ENCODE measurements at regions not wholly inside any gene's neighbourhood (a gene's known extent, or its start where the extent isn't known, plus 50 kb on each side); places are given as distances from the start of the nearest gene placed in this dataset.

GRCh38 chr3:29077356-29077755 is 203.5 kb upstream of the RBMS3 start:
- Mint-ChIP-seq H3K27me3 (no peaks in the 10 kb centered on the region), H3K4me3 (no peak overlapping the region), H3K4me1 (ENCODE audit: low read depth) (no peaks in the 10 kb centered on the region), H3K27ac (no peak overlapping the region), H3K9me3 (peaks cover 13% of the 10 kb centered on the region), H3K36me3 (ENCODE audit: low read depth) (no peaks in the 10 kb centered on the region)
- intact Hi-C loops (cut with micrococcal nuclease) = no loop called here

DNA sequence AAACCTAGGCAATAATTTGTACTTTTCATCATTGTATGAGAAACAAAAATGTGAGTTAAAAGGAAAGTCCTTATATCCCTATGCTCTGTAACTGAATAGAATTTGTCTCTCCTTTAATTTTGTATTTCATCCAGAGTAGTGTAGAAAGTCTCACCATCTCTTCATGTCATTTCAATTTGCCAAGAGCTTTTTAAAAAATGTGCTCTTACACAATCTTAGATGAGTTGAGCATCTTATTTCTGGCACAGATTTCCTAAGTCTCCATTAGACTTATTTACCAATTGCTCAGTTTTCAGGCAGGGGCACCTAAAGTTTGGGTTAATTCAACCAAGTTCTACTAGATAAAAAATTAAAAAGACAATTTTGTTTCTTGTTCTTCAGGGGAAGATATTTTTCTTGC is 201.5 kb upstream of the RBMS3 start:
- Mint-ChIP-seq H3K4me1 (ENCODE audit: low read depth) (no peaks in the 10 kb centered on the region), H3K4me3 (no peak overlapping the region), H3K27ac (no peak overlapping the region), H3K36me3 (ENCODE audit: low read depth) (no peaks in the 10 kb centered on the region), H3K27me3 (no peaks in the 10 kb centered on the region), H3K9me3 (peaks cover 2% of the 10 kb centered on the region)
- intact Hi-C loops (cut with micrococcal nuclease) = no loop called here

- Mint-ChIP-seq H3K27ac (no peak overlapping the region), H3K36me3 (ENCODE audit: low read depth) (no peaks in the 10 kb centered on the region), H3K4me3 (no peak overlapping the region), H3K9me3 (peaks cover 10% of the 10 kb centered on the region), H3K4me1 (ENCODE audit: low read depth) (no peaks in the 10 kb centered on the region), H3K27me3 (no peaks in the 10 kb centered on the region)
- intact Hi-C loops (cut with micrococcal nuclease) = no loop called here
Measured at GRCh38 chr3:29080967-29081366, 199.9 kb upstream of the RBMS3 start.

DNA sequence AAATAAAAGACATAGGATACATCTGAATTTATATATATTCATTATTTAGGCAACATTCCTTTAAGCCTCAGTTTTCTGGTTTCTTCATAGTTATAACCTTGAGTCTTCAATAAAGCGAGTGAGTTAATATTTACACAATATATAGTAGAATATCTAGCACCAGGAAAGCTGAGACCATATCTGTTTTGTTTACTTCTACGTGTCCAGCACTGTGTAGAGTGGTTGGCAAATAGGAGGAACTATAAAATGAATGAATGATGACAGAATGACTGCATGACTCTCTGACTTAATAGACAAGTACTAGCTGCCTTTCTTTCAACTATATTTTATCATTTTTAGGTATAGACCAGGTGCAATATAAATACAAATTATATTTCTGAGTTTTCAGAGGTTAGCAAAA is 197.8 kb upstream of the RBMS3 start:
- intact Hi-C loops (cut with micrococcal nuclease) = no loop called here
- no peaks in the 10 kb centered on the region for H3K36me3 Mint-ChIP-seq (ENCODE audit: low read depth)
- H3K27me3 Mint-ChIP-seq = no peaks in the 10 kb centered on the region
- no peaks in the 10 kb centered on the region for H3K4me1 Mint-ChIP-seq (ENCODE audit: low read depth)
- H3K9me3 Mint-ChIP-seq = peaks cover 26% of the 10 kb centered on the region
- no peak overlapping the region for H3K4me3 Mint-ChIP-seq
- H3K27ac Mint-ChIP-seq = no peak overlapping the region

DNA sequence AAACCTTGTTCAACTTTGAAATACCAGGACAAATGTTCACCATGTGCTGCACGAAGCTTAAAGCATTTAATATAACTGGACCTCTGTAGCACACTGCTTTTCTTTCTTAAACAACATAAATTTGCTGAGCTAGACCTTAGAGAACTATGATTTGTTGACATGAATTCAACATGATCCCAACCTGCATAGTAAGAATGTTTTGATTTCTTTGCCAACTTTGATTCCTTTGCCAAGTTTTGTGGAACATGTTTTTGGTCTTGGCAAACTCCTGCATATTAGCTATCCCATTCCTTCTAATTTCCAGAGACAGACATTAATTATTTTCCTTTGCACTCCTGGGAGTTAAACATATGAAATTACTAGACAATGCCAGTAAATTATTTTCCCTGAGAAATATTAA is 197.2 kb upstream of the RBMS3 start:
- Mint-ChIP-seq H3K9me3 (peaks cover 27% of the 10 kb centered on the region), H3K27ac (no peak overlapping the region), H3K4me1 (ENCODE audit: low read depth) (no peaks in the 10 kb centered on the region), H3K27me3 (no peaks in the 10 kb centered on the region), H3K4me3 (no peak overlapping the region), H3K36me3 (ENCODE audit: low read depth) (no peaks in the 10 kb centered on the region)
- intact Hi-C loops (cut with micrococcal nuclease) = no loop called here

GRCh38 chr3:29088579-29088978 is 192.3 kb upstream of the RBMS3 start:
- H3K27ac Mint-ChIP-seq = no peak overlapping the region
- H3K36me3 Mint-ChIP-seq (ENCODE audit: low read depth) = no peaks in the 10 kb centered on the region
- intact Hi-C loops (cut with micrococcal nuclease) = no loop called here
- H3K9me3 Mint-ChIP-seq = peaks cover 47% of the 10 kb centered on the region
- H3K4me3 Mint-ChIP-seq = no peak overlapping the region
- no peaks in the 10 kb centered on the region for H3K4me1 Mint-ChIP-seq (ENCODE audit: low read depth)
- no peaks in the 10 kb centered on the region for H3K27me3 Mint-ChIP-seq

DNA sequence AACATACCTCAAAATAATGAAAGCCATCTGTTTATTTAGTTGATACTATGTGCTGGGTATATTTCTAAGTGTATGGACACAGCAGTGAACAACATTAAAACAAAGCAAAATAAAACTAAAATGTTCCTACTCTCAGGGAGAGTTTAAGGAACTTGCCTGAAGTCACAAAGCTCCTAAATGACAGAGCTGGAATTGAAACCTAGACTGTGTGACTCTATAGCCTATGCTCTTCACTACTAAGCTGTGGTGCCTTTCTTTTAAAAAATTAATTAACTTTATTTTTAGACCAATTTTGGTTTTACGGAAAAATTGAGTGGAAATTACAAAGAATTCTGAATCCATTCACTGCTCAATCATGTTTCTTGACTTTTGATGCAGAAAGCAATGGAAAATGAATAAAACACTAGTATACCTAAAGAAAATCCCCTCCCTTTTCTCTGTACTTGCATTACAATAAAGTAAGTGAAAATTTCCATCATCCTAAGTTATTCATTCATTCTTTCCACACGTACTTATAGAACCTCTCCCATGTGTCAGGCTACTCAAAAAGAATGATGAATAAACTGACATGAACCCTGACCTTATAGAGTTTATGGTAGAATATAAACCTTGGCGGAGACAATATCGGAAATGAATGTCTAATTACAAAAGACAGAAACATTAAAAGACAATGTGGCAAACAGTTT is 189.8 kb upstream of the RBMS3 start:
- Mint-ChIP-seq H3K27ac (no peak overlapping the region), H3K4me3 (no peak overlapping the region), H3K27me3 (no peaks in the 10 kb centered on the region), H3K36me3 (ENCODE audit: low read depth) (no peaks in the 10 kb centered on the region), H3K9me3 (peaks cover 40% of the 10 kb centered on the region), H3K4me1 (ENCODE audit: low read depth) (no peaks in the 10 kb centered on the region)
- intact Hi-C loops (cut with micrococcal nuclease) = no loop called here

DNA sequence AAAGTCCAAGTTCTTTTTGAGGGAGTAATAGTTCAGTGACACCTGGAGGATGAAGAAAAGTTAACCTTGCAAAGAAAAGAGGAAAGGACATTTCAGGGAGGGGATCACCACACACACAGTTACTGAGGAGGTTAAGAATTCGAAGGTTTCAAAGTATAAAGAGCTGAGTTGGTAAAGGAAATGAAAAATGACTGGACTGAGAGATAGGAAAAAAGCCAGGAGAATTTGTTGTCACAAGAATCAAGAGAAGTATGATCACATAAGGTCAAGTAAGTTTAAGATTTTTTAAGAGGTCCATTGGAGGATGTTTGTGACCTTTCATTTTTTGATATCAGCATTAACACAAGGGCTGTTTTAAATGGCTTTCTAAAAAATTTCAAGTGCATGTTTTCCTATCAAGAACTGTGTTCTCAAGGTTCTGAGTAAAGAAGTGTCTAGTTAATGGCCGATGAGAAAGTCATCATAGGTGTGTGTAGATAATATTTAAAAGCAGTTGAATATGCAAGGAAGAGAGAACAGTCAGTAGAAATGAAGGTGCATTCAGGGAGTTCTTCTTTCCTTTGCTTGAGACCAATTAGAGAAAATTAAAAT is 189.2 kb upstream of the RBMS3 start:
- peaks cover 43% of the 10 kb centered on the region for H3K9me3 Mint-ChIP-seq
- intact Hi-C loops (cut with micrococcal nuclease) = no loop called here

DNA sequence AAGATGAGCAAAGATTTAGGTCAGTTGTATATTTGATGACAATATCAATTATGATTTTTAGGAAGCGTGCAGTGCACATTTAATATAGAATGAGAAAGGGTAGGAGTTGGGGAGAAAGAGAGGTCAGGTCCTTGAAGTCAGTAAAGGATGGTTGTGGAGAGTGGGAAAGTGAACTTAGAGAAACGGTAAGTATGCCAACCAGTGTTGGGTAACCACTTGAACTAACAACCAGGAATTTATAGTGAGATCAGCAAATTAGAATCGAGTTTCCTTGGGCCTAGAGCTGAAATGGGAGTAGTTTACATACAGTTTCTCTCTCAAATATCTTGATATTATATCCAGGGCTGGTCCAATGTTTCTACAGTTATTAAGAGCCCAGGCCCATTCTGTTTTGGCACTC is 188.5 kb upstream of the RBMS3 start:
- H3K36me3 Mint-ChIP-seq (ENCODE audit: low read depth) = no peaks in the 10 kb centered on the region
- H3K27ac Mint-ChIP-seq = no peak overlapping the region
- intact Hi-C loops (cut with micrococcal nuclease) = no loop called here
- no peak overlapping the region for H3K4me3 Mint-ChIP-seq
- H3K4me1 Mint-ChIP-seq (ENCODE audit: low read depth) = no peaks in the 10 kb centered on the region
- H3K27me3 Mint-ChIP-seq = no peaks in the 10 kb centered on the region
- H3K9me3 Mint-ChIP-seq = peaks cover 42% of the 10 kb centered on the region

More for the DNA sequence above, 189.2 kb upstream of the RBMS3 start:
- H3K27ac Mint-ChIP-seq = no peak overlapping the region
- no peaks in the 10 kb centered on the region for H3K36me3 Mint-ChIP-seq (ENCODE audit: low read depth)
- no peaks in the 10 kb centered on the region for H3K4me1 Mint-ChIP-seq (ENCODE audit: low read depth)
- no peak overlapping the region for H3K4me3 Mint-ChIP-seq
- no peaks in the 10 kb centered on the region for H3K27me3 Mint-ChIP-seq

DNA sequence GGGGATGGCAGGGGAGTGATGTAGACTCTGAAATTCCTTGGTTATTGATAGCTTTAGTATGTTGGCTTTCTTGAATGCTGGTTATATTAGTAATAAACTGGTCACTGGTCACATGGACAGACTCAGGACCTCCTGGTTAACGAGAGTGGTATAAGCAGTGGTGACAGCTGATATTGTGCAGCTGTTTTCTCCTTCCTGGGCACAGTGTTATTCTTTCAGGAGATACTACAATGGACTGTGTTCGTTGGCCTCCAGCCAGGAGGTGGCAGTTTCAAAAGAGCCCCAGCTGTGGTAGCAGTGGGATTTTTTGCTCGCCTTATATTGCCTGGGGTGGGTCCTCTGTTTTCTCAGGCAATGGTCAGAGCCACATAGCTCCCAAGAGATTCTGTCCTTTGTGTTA is 181.6 kb upstream of the RBMS3 start:
- no peak overlapping the region for H3K27ac Mint-ChIP-seq
- H3K4me3 Mint-ChIP-seq = no peak overlapping the region
- intact Hi-C loops (cut with micrococcal nuclease) = no loop called here
- H3K27me3 Mint-ChIP-seq = no peaks in the 10 kb centered on the region
- H3K9me3 Mint-ChIP-seq = peaks cover 55% of the 10 kb centered on the region
- H3K36me3 Mint-ChIP-seq (ENCODE audit: low read depth) = no peaks in the 10 kb centered on the region
- H3K4me1 Mint-ChIP-seq (ENCODE audit: low read depth) = no peaks in the 10 kb centered on the region

DNA sequence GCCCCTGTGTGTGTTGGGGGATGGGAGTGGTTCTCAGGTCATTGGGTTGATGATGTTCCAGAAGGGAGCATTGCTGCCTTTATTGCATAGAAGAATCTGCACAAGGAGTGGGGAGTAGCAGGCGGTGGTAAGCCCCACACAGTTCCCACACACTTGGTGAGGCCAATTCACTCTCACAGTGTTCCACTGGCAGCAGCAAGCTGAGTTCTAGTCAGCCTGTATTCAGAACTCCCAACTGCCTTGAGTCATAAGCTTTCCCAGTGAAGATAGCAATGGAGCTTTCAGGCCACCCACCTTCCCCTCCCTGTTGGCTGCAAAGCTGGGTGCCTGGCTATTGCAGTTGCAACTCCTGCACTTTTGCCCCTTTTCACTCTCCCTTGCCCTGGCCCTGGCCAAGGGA is 181.1 kb upstream of the RBMS3 start:
- H3K36me3 Mint-ChIP-seq (ENCODE audit: low read depth) = no peaks in the 10 kb centered on the region
- H3K4me1 Mint-ChIP-seq (ENCODE audit: low read depth) = no peaks in the 10 kb centered on the region
- H3K27me3 Mint-ChIP-seq = no peaks in the 10 kb centered on the region
- intact Hi-C loops (cut with micrococcal nuclease) = no loop called here
- peaks cover 55% of the 10 kb centered on the region for H3K9me3 Mint-ChIP-seq
- no peak overlapping the region for H3K27ac Mint-ChIP-seq
- no peak overlapping the region for H3K4me3 Mint-ChIP-seq

GRCh38 chr3:29100292-29100691 is 180.6 kb upstream of the RBMS3 start:
- Mint-ChIP-seq H3K4me1 (ENCODE audit: low read depth) (no peaks in the 10 kb centered on the region), H3K4me3 (no peak overlapping the region), H3K9me3 (peaks cover 60% of the 10 kb centered on the region), H3K27me3 (no peaks in the 10 kb centered on the region), H3K27ac (no peak overlapping the region), H3K36me3 (ENCODE audit: low read depth) (no peaks in the 10 kb centered on the region)
- intact Hi-C loops (cut with micrococcal nuclease) = no loop called here

DNA sequence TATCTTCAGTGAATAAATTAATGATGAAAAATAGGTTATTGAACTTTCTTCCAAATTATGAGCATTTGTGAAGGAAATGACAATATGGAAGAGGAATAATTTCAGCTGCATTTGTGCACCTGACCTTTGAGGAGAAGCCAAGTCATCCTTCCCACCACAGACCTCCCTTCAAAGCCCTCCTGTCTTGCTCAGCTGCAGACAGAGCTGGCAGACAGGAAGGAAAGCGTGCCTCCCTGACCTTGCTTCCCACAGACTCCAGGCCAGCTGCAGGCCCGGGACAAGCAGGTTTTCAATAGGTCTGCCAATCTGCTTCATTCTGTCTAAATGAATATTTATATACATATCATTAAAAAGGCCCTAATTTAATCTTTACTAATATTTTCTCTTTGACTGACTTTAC is 152.9 kb upstream of the RBMS3 start:
- Mint-ChIP-seq H3K4me1 (ENCODE audit: low read depth) (no peaks in the 10 kb centered on the region), H3K36me3 (ENCODE audit: low read depth) (no peaks in the 10 kb centered on the region), H3K9me3 (peaks cover 9% of the 10 kb centered on the region), H3K27me3 (no peaks in the 10 kb centered on the region), H3K4me3 (no peak overlapping the region), H3K27ac (no peak overlapping the region)
- intact Hi-C loops (cut with micrococcal nuclease) = no loop called here

DNA sequence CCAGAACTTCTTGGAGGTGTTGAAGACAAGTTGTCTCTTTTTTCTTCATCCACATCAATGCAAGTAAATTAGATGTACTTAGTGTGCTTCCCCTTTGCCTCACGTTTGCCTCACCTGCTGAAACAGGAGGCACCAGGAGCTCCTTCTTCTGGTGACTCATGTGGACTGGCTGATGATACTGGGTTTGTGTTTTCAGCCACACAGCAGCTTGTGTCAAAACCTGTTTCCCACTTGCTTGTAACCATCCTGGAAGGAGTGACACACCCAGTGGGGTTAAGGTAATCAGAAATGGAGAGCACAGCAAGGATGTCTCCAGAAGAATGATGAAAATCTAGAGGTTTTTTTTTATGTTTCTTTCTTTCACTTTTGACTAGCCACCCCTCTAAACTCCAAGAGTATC is 143.3 kb upstream of the RBMS3 start:
- Mint-ChIP-seq H3K9me3 (no peaks in the 10 kb centered on the region), H3K27me3 (no peaks in the 10 kb centered on the region), H3K27ac (no peak overlapping the region), H3K4me3 (no peak overlapping the region), H3K4me1 (ENCODE audit: low read depth) (no peaks in the 10 kb centered on the region), H3K36me3 (ENCODE audit: low read depth) (no peaks in the 10 kb centered on the region)
- intact Hi-C loops (cut with micrococcal nuclease) = no loop called here

- Mint-ChIP-seq H3K27ac (no peak overlapping the region), H3K4me3 (no peak overlapping the region), H3K9me3 (no peaks in the 10 kb centered on the region), H3K36me3 (ENCODE audit: low read depth) (no peaks in the 10 kb centered on the region), H3K4me1 (ENCODE audit: low read depth) (no peaks in the 10 kb centered on the region), H3K27me3 (no peaks in the 10 kb centered on the region)
- intact Hi-C loops (cut with micrococcal nuclease) = no loop called here
Measured at GRCh38 chr3:29138171-29138570, 142.7 kb upstream of the RBMS3 start.

Measured in dendritic cell treated with granulocyte-macrophage colony-stimulating factor and Interleukin-4, amounts not matched to agents 40 ng/mL and 50 ng/mL, for 4 days (primary cell).